HG02938 (cell line): ENCODE measurements at regions not wholly inside any gene's neighbourhood (a gene's known extent, or its start where the extent isn't known, plus 50 kb on each side); places are given as distances from the start of the nearest gene placed in this dataset.

Experiments
- ATAC-seq: cut with Tn5 transposase; IDR thresholded peaks from one replicate; pipeline ENCODE4 v1.9.1; 2021; ENCODE audit warnings: mild to moderate bottlenecking, moderate library complexity; ENCODE audit not compliant: unreplicated experiment

GRCh38 chr15:99440551-99441443 is 125.0 kb upstream of the MEF2A start:
- no peak for ATAC-seq

- ATAC-seq: no peak
Observed at GRCh38 chr15:99441444-99441800, 124.4 kb upstream of the MEF2A start.

- no peak for ATAC-seq
Observed at GRCh38 chr15:99441871-99442251, 123.9 kb upstream of the MEF2A start.

GRCh38 chr15:99442252-99442897 is 123.4 kb upstream of the MEF2A start:
- ATAC-seq: no peak

- ATAC-seq: no peak
Observed at GRCh38 chr15:99443056-99443756, 122.6 kb upstream of the MEF2A start.

- ATAC-seq: no peak
Observed at GRCh38 chr15:99443768-99444446, 121.9 kb upstream of the MEF2A start.

- no peak for ATAC-seq
Observed at GRCh38 chr15:99445272-99445850, 120.4 kb upstream of the MEF2A start.

- no peak for ATAC-seq
Observed at GRCh38 chr15:99446565-99447496, 119.0 kb upstream of the MEF2A start.

- no peak for ATAC-seq
Observed at GRCh38 chr15:99447497-99448371, 118.0 kb upstream of the MEF2A start.

- ATAC-seq: no peak
Observed at GRCh38 chr15:99449514-99449913, 116.3 kb upstream of the MEF2A start.

GRCh38 chr15:99450896-99451358 is 114.9 kb upstream of the MEF2A start:
- ATAC-seq: no peak

GRCh38 chr15:99451484-99451883 is 114.3 kb upstream of the MEF2A start:
- no peak for ATAC-seq

GRCh38 chr15:99452010-99452409 is 113.8 kb upstream of the MEF2A start:
- no peak for ATAC-seq

- ATAC-seq: peak; percentile 75
Observed at GRCh38 chr15:99452728-99453636, 112.8 kb upstream of the MEF2A start.

GRCh38 chr15:99453637-99454030 is 112.2 kb upstream of the MEF2A start:
- ATAC-seq: no peak

GRCh38 chr15:99454107-99454809 is 111.5 kb upstream of the MEF2A start:
- ATAC-seq: no peak
